ENCODE measurements at regions not wholly inside any gene's neighbourhood (a gene's known extent, or its start where the extent isn't known, plus 50 kb on each side); places are given as distances from the start of the nearest gene placed in this dataset.

DNA sequence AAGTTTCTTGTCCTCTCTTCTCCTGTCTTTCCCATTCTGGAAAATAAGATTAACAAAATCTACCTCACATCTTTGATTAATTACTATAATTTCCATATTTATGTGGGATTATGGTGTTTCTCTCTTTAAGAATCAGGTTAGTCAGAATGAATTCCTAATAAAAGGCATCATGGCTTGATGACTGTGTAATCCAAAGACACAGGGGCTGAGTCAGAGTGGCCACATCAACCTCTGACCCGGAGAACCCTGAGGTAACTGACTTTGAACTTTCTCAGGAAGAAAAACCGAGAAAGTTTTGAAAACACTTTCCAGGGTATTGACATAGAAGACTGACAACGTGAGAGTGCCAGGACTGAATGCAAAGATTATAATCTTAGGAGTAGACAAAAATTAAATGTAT, 170.3 kb upstream of the MCTP2 start:
- no peaks in the 10 kb centered on the region for H3K36me3 ChIP-seq (ENCODE audit: control insufficient read depth, insufficient read depth, low read length)
- no peaks in the 10 kb centered on the region for H3K9me3 ChIP-seq (replicated peaks; ENCODE audit: control insufficient read depth, low read depth, low read length)
- no peak overlapping the region for H3K27ac ChIP-seq (ENCODE audit: low read length)
- WGBS (ENCODE audit: insufficient coverage), result 100% methylated on average over 1 of the region's 3 CpGs
- no peak for DNase-seq
- H3K4me1 ChIP-seq (ENCODE audit: control insufficient read depth, insufficient read depth, low read length), result no peaks in the 10 kb centered on the region
- H3K27me3 ChIP-seq (ENCODE audit: control insufficient read depth, insufficient read depth, low read length), result no peaks in the 10 kb centered on the region
- no peak overlapping the region for H3K4me3 ChIP-seq (ENCODE audit: low read length)

- no peaks in the 10 kb centered on the region for H3K9me3 ChIP-seq (replicated peaks; ENCODE audit: control insufficient read depth, low read depth, low read length)
- no peak overlapping the region for H3K4me3 ChIP-seq (ENCODE audit: low read length)
- no peak for DNase-seq
- no peaks in the 10 kb centered on the region for H3K27me3 ChIP-seq (ENCODE audit: control insufficient read depth, insufficient read depth, low read length)
- H3K4me1 ChIP-seq (ENCODE audit: control insufficient read depth, insufficient read depth, low read length), result no peaks in the 10 kb centered on the region
- WGBS (ENCODE audit: insufficient coverage), result 67% methylated on average over 1 of the region's 3 CpGs
- H3K27ac ChIP-seq (ENCODE audit: low read length), result no peak overlapping the region
- H3K36me3 ChIP-seq (ENCODE audit: control insufficient read depth, insufficient read depth, low read length), result no peaks in the 10 kb centered on the region
These were observed 172.3 kb upstream of the MCTP2 start for GRCh38 chr15:94059013-94059587.

- Histone ChIP-seq H3K27ac (ENCODE audit: low read length) (no peak overlapping the region), H3K4me3 (ENCODE audit: low read length) (no peak overlapping the region), H3K36me3 (ENCODE audit: control insufficient read depth, insufficient read depth, low read length) (no peaks in the 10 kb centered on the region), H3K9me3 (replicated peaks; ENCODE audit: control insufficient read depth, low read depth, low read length) (no peaks in the 10 kb centered on the region), H3K27me3 (ENCODE audit: control insufficient read depth, insufficient read depth, low read length) (no peaks in the 10 kb centered on the region), H3K4me1 (ENCODE audit: control insufficient read depth, insufficient read depth, low read length) (no peaks in the 10 kb centered on the region)
- WGBS (ENCODE audit: insufficient coverage), result no CpG with 5 or more reads among the region's 1 CpG
- DNase-seq, result no peak
These were observed 174.1 kb upstream of the MCTP2 start for GRCh38 chr15:94057305-94057704.

DNA sequence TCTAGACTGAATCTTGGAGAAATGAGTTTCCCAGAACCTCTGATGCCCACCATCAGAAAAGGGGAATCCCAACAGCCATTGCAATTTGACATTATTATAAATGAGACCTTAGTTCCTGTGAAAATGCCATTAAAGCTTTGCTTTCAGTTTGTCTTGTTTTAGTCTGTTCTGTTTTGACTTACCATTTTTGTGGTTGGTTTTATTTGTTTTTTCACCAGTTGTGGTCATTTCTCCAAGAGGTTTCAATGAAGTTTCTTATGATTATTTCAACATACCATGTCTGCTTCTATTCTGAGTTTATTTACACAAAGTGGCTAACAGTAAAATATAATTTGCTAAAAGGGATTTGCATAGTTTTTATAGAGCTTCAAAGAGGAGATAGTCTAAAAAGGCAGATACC, 175.0 kb upstream of the MCTP2 start:
- no peak for DNase-seq
- Histone ChIP-seq H3K4me1 (ENCODE audit: control insufficient read depth, insufficient read depth, low read length) (no peaks in the 10 kb centered on the region), H3K36me3 (ENCODE audit: control insufficient read depth, insufficient read depth, low read length) (no peaks in the 10 kb centered on the region), H3K27ac (ENCODE audit: low read length) (no peak overlapping the region), H3K4me3 (ENCODE audit: low read length) (no peak overlapping the region), H3K27me3 (ENCODE audit: control insufficient read depth, insufficient read depth, low read length) (no peaks in the 10 kb centered on the region), H3K9me3 (replicated peaks; ENCODE audit: control insufficient read depth, low read depth, low read length) (no peaks in the 10 kb centered on the region)

DNA sequence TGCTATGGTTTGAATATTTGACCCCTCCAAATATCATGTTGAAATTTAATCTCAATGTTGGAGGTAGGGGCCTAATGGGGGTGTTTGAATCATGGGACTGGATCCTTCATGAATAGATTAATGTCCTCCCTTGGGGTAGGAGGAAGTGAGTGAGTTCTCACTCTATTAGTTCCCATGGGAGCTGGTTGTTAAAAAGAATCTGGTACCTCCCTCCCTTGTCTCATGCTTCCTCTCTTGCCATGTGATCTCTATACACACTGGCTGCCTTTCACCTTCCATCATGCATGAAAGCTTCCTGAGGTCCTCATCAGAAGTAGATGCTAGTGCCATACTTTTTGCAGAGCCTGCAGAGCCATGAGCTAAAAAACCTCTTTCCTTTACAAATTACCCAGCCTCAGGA, 177.7 kb upstream of the MCTP2 start:
- no peaks in the 10 kb centered on the region for H3K36me3 ChIP-seq (ENCODE audit: control insufficient read depth, insufficient read depth, low read length)
- H3K4me3 ChIP-seq (ENCODE audit: low read length), result no peak overlapping the region
- H3K4me1 ChIP-seq (ENCODE audit: control insufficient read depth, insufficient read depth, low read length), result no peaks in the 10 kb centered on the region
- no peak overlapping the region for H3K27ac ChIP-seq (ENCODE audit: low read length)
- H3K27me3 ChIP-seq (ENCODE audit: control insufficient read depth, insufficient read depth, low read length), result no peaks in the 10 kb centered on the region
- H3K9me3 ChIP-seq (replicated peaks; ENCODE audit: control insufficient read depth, low read depth, low read length), result no peaks in the 10 kb centered on the region
- DNase-seq, result no peak

DNA sequence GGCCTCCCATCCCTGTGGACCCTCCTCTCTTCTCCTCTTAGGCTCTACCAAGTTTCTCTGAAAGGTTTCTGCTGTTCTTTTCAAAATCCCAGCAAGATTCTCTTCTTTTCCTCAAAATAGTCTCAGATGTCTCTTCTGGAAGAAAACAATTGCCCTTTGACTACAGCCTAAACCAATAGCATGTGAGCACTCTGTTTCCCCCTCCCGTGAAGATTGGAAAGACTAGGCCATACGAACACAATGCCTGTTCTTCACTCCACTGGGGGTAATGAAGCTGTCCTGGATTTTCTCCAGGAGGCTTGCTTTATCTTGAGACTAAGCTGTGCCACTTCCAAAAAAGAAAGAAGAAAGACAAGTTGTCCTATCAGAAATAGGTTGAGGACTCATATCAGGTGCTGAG, 178.7 kb upstream of the MCTP2 start:
- DNase-seq, result no peak
- no CpG with 5 or more reads among the region's 2 CpGs for WGBS (ENCODE audit: insufficient coverage)

DNA sequence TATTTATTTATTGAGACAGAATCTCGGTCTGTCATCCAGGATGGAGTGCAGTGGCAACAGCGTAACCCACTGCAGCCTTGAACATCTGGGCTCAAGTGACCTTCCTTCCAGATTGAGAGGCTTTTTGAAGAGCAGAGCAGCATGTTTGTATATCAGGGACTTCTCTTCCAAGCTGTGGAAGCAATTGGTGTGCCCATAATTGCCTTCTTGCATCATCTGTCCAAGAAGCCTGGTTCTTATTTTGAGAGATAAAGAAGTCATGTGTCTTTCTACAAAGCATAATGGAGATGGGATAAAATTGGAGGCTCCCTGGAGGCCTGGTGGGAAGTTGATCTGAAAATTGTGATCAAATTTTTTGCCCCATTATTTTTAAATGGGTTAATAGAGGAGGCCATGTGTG, 183.8 kb upstream of the MCTP2 start:
- no peaks in the 10 kb centered on the region for H3K9me3 ChIP-seq (replicated peaks; ENCODE audit: control insufficient read depth, low read depth, low read length)
- no peak overlapping the region for H3K27ac ChIP-seq (ENCODE audit: low read length)
- H3K27me3 ChIP-seq (ENCODE audit: control insufficient read depth, insufficient read depth, low read length), result no peaks in the 10 kb centered on the region
- no peaks in the 10 kb centered on the region for H3K36me3 ChIP-seq (ENCODE audit: control insufficient read depth, insufficient read depth, low read length)
- DNase-seq, result no peak
- WGBS (ENCODE audit: insufficient coverage), result 90% methylated on average over 2 of the region's 2 CpGs
- no peaks in the 10 kb centered on the region for H3K4me1 ChIP-seq (ENCODE audit: control insufficient read depth, insufficient read depth, low read length)
- H3K4me3 ChIP-seq (ENCODE audit: low read length), result no peak overlapping the region

More for the DNA sequence above, 178.7 kb upstream of the MCTP2 start:
- Histone ChIP-seq H3K27ac (ENCODE audit: low read length) (no peak overlapping the region), H3K4me3 (ENCODE audit: low read length) (no peak overlapping the region), H3K9me3 (replicated peaks; ENCODE audit: control insufficient read depth, low read depth, low read length) (no peaks in the 10 kb centered on the region), H3K4me1 (ENCODE audit: control insufficient read depth, insufficient read depth, low read length) (no peaks in the 10 kb centered on the region), H3K36me3 (ENCODE audit: control insufficient read depth, insufficient read depth, low read length) (no peaks in the 10 kb centered on the region), H3K27me3 (ENCODE audit: control insufficient read depth, insufficient read depth, low read length) (no peaks in the 10 kb centered on the region)

DNA sequence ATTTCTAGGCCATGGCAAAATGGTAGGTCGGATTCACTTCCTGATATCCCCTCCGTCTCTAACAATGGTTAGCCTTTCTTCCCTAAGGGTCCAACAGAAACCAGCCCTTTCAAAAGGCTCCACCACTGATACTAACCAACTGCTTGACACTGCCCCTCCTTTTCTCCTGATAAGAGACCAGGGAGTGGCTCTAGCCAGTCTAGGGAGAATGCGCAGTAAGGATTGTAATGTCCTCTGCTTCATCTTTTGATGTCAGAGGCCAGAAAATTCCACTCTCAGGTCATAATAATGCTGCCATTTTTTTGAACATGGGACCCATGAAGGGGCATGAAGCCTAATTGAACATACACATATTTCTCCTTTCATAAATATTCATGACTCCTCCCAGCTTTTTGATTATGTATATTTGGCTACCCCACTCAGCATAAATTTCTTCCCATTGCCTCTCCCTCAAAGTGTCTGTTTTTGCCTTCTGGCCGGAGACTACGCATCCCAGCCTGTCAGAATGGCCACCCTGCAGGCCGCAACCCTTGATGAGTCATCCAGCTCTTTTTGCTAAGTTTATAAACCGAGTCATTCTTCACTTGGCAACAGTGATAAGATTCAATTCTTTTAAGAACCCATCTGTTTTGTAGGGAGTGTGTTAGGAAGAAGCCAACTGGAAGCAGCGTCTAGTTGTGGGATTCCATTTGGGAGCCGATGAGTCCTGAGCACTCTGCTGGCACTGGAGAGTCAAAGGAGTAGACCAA, 189.0 kb upstream of the MCTP2 start:
- H3K4me3 ChIP-seq (ENCODE audit: low read length), result no peak overlapping the region
- no peak for DNase-seq
- H3K27ac ChIP-seq (ENCODE audit: low read length), result no peak overlapping the region
- WGBS (ENCODE audit: insufficient coverage), result 81% methylated on average over 8 of the region's 9 CpGs
- H3K9me3 ChIP-seq (replicated peaks; ENCODE audit: control insufficient read depth, low read depth, low read length), result no peaks in the 10 kb centered on the region
- H3K27me3 ChIP-seq (ENCODE audit: control insufficient read depth, insufficient read depth, low read length), result no peaks in the 10 kb centered on the region
- no peaks in the 10 kb centered on the region for H3K36me3 ChIP-seq (ENCODE audit: control insufficient read depth, insufficient read depth, low read length)
- no peaks in the 10 kb centered on the region for H3K4me1 ChIP-seq (ENCODE audit: control insufficient read depth, insufficient read depth, low read length)

DNA sequence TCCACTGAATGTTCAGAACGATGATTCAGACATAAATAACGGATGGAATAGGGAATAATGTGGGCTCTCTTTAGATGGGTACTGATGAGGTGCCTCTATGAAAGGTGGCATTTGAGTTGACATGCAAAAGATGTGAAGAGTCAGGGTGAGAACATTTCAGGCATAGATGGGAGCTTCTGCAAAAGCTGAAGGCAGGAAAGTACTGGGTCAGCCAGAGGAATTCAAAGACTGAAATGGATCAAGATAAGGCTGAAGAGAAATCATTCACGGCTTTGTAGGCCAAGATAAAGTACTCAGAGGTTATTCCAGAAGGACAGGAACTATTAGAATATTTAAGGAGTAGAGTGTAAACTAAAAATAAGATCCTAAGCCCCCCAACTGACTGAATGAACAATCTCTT, 189.6 kb upstream of the MCTP2 start:
- WGBS (ENCODE audit: insufficient coverage), result 88% methylated on average over 2 of the region's 3 CpGs
- H3K9me3 ChIP-seq (replicated peaks; ENCODE audit: control insufficient read depth, low read depth, low read length), result no peaks in the 10 kb centered on the region
- DNase-seq, result no peak
- no peaks in the 10 kb centered on the region for H3K4me1 ChIP-seq (ENCODE audit: control insufficient read depth, insufficient read depth, low read length)
- no peaks in the 10 kb centered on the region for H3K36me3 ChIP-seq (ENCODE audit: control insufficient read depth, insufficient read depth, low read length)
- no peak overlapping the region for H3K4me3 ChIP-seq (ENCODE audit: low read length)
- no peak overlapping the region for H3K27ac ChIP-seq (ENCODE audit: low read length)
- no peaks in the 10 kb centered on the region for H3K27me3 ChIP-seq (ENCODE audit: control insufficient read depth, insufficient read depth, low read length)

GRCh38 chr15:94040541-94041248, 190.7 kb upstream of the MCTP2 start:
- DNase-seq, result no peak
- no peaks in the 10 kb centered on the region for H3K4me1 ChIP-seq (ENCODE audit: control insufficient read depth, insufficient read depth, low read length)
- no peaks in the 10 kb centered on the region for H3K27me3 ChIP-seq (ENCODE audit: control insufficient read depth, insufficient read depth, low read length)
- H3K36me3 ChIP-seq (ENCODE audit: control insufficient read depth, insufficient read depth, low read length), result no peaks in the 10 kb centered on the region
- no CpG with 5 or more reads among the region's 2 CpGs for WGBS (ENCODE audit: insufficient coverage)
- no peaks in the 10 kb centered on the region for H3K9me3 ChIP-seq (replicated peaks; ENCODE audit: control insufficient read depth, low read depth, low read length)
- no peak overlapping the region for H3K27ac ChIP-seq (ENCODE audit: low read length)
- H3K4me3 ChIP-seq (ENCODE audit: low read length), result no peak overlapping the region

All from muscle of leg (tissue), 3 donors.